ENCODE measurements at regions not wholly inside any gene's neighbourhood (a gene's known extent, or its start where the extent isn't known, plus 50 kb on each side); places are given as distances from the start of the nearest gene placed in this dataset.
"Not testable (repeated sequence)": the region's sequence is repeated elsewhere in the genome, so short reads cannot be mapped to it uniquely, and the experiment has no call there.

DNA sequence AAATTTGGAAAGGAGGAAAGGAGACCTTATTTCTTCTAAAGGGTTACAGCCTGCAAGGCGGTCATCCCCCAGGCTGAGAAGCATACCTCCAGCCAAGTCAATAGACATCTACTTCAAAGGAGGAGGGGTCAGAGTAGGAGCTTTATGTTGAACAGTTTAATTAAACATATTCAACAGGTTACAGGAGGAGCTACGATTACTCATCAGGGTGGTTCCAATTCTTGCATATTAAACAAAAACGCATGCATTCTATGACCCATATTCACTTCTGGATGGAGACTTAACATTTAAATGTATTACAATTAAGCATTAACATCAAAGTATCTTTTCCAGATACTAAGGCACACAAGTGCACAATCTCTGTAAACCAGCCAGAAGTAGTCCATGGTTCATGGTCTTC, 1955.0 kb downstream of the PCDH9 start:
- TF ChIP-seq, protein P1, sequence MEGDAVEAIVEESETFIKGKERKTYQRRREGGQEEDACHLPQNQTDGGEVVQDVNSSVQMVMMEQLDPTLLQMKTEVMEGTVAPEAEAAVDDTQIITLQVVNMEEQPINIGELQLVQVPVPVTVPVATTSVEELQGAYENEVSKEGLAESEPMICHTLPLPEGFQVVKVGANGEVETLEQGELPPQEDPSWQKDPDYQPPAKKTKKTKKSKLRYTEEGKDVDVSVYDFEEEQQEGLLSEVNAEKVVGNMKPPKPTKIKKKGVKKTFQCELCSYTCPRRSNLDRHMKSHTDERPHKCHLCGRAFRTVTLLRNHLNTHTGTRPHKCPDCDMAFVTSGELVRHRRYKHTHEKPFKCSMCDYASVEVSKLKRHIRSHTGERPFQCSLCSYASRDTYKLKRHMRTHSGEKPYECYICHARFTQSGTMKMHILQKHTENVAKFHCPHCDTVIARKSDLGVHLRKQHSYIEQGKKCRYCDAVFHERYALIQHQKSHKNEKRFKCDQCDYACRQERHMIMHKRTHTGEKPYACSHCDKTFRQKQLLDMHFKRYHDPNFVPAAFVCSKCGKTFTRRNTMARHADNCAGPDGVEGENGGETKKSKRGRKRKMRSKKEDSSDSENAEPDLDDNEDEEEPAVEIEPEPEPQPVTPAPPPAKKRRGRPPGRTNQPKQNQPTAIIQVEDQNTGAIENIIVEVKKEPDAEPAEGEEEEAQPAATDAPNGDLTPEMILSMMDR (IDR thresholded peaks at IDR 0.05; ENCODE audit: insufficient read depth, missing control alignments) = no peak
- FAIRE-seq = no peak
- DNase-seq (ENCODE audit: insufficient read length, low spot score) = no peak

DNA sequence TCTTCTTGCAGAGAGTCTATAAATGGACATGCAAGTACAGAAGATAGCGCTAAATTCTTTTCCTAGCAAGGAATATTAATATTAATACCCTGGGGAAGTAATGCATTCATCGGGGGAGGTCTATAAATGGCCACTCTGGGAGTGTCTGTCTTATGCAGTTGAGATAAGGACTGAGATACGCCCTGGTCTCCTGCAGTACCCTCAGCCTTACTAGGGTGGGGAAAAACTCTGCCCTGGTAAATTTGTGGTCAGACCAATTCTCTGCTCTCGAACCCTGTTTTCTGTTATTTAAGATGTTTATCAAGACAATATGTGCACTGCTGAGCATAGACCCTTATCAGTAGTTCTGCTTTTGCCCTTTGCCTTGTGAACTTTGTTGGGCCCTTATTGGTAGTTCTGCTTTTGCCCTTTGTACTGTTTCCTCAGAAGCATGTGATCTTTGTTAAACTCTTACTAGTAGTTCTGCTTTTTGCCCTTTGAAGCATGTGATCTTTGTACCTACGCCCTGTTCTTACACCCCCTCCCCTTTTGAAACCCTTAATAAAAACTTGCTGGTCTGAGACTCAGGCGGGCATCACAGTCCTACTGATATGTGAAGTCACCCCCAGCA, 1956.2 kb downstream of the PCDH9 start:
- DNase-seq (ENCODE audit: insufficient read length, low spot score); FAIRE-seq: not testable (repeated sequence)

DNA sequence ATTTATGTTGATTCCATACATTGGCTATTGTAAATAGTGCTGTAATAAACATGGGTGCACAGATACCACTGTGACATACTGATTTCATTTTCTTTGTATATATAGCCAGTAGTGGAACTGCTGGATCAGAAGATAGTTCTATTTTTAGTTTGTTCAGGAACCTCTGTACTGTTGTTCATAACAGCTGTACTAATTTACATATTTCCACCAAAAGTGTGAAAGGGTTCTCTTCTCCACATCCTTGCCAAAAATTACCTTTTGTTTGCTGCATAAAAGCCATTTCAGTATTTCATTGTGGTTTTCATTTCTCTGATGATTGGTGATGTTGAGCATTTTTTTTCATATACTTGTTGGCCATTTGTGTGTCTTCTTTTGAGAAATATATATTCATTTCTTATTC, 1962.1 kb downstream of the PCDH9 start:
- FAIRE-seq = no peak
- no peak for DNase-seq (ENCODE audit: insufficient read length, low spot score)
- TF ChIP-seq, protein P1 (IDR thresholded peaks at IDR 0.05; ENCODE audit: insufficient read depth, missing control alignments) = no peak

DNA sequence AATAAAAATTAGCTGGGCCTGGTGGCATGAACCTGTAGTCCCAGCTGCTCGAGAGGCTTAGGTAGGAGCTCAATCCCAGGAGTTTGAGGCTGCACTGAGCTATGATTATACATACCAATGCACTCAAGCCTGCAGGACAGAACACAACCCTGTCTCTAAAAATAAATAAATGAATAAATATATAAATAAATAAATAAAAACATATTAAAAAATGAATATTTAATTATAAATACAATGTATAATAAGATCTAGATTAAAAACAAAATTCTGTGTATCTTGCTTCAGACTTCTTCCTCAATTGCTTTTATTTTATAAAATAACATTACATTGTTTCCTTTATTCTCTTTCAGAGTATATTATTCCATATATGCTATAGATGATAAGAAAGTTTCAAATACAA, 1964.1 kb downstream of the PCDH9 start:
- no peak for DNase-seq (ENCODE audit: insufficient read length, low spot score)
- no peak for FAIRE-seq
- TF ChIP-seq, protein P1 (IDR thresholded peaks at IDR 0.05; ENCODE audit: insufficient read depth, missing control alignments) = no peak

DNA sequence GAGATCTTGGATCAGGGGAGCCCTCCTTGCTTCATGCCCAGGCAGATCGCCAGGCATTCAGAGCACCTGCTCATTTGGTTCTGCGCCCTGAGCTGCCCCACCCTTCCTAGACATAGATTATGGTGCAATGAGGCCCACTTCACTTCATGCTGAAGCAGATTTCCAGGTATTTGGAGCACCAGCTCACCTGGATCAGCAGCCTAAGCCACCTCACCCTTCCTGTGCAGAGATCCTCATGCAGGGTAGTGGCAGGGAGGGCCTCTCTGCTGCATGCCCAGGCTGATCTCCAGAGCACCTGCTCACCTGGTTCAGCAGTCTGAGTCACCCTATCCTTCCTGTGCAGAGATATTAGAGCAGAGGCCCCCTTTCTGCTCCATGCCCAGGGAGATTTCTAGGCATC, 1966.1 kb downstream of the PCDH9 start:
- TF ChIP-seq, protein P1 (IDR thresholded peaks at IDR 0.05; ENCODE audit: insufficient read depth, missing control alignments) = no peak
- DNase-seq (ENCODE audit: insufficient read length, low spot score) = no peak
- no peak for FAIRE-seq

DNA sequence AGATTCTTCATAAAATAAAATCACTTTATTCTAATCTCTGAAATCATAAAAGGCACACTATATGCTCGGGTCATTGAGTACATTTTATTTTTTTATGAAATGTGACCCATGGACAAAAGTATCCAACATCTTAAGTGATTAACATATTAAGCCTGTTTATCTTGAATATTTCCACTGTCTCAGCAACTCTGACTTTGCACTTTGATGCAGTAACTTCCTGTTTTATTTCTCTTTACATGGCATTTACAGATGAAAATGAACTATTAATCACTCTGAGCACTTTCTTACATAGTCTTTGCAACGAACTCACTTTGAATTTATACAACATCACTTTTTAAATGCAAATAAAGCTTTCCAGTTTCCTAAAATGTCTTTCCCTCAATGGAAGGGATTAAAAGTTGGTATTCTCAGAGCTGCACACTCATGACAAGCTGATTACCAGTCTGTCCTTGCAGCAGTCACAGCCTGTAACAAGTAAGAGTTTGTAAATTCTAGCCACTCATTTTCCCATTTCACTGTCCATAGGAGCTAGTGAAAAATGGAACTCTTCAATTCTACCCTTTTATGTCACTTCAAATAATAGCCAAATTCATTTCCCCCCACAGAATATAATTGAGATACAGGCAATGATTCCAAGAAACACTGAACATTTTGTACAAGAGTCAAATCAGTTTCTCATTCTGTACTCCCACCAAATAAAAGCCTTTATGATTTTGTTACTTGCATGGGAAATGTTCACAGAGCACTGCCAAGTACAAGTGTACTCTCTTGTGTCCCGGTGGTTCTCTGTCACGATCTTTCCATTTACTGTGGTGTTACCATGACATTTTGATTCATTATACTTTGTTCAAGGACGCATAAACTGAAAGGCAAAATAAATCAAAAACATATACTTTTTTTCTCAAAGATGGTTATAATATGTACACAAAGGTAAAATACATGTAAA, 1968.9 kb downstream of the PCDH9 start:
- TF ChIP-seq, protein P1 (IDR thresholded peaks at IDR 0.05; ENCODE audit: insufficient read depth, missing control alignments) = no peak
- FAIRE-seq (peak; percentile 46), DNase-seq (ENCODE audit: insufficient read length, low spot score) (no peak)

DNA sequence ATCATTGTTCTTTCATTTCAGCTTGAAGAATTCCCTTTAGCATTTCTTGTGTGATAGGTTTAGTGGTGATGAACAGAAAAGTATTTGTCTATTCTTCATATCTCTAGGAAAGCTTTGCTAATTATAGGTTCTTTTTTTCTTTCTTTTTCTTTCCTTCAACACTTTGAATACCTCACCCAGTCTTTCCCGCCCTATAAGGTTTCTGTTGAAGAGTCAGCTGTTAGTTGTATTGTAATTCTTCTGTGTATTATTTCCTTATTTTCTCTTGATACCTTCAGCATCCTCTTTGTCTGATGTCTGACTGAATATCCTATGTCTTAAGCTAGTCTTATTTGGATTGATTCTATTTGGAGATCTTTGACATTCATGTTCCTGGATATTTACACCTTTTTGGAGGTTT, 1989.4 kb downstream of the PCDH9 start:
- TF ChIP-seq, protein P1 (IDR thresholded peaks at IDR 0.05; ENCODE audit: insufficient read depth, missing control alignments) = no peak
- FAIRE-seq (no peak), DNase-seq (ENCODE audit: insufficient read length, low spot score) (no peak)
